ENCODE measurements at regions not wholly inside any gene's neighbourhood (a gene's known extent, or its start where the extent isn't known, plus 50 kb on each side); places are given as distances from the start of the nearest gene placed in this dataset.

DNA sequence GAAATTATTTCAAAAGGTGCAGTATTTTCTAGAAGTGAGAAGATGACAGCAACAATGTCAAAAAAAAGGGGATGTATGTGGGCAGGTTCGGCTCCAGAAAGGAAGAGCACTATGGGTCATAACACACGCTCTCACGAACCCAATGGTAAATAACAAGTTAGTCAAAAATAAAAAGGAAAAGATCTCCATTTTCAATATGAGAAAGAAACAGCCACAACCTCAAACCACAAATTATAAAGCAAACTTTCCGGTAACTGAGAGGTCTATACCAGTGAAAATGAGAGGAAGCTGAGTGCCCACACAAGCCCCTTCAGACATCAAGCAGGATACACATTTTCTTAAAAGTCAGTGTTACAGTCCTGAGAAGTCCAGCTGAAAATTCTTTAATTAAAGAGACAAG, 398.5 kb upstream of the RPS23 start:
- Histone ChIP-seq H3K27ac (no peak overlapping the region), H3K4me2 (ENCODE audit: low read length) (no peak overlapping the region), H3K4me1 (no peaks in the 10 kb centered on the region), H3K27me3 (ENCODE audit: control insufficient read depth, insufficient read depth, low read length) (no peaks in the 10 kb centered on the region), H3K9ac (no peak overlapping the region), H3K4me3 (ENCODE audit: low read depth, low read length) (no peak overlapping the region), H3K9me3 (ENCODE audit: control insufficient read depth, low read length) (no peaks in the 10 kb centered on the region), H2AFZ (no peak overlapping the region), H3K36me3 (ENCODE audit: control insufficient read depth, insufficient read depth, low read length) (no peaks in the 10 kb centered on the region), H3K79me2 (no peaks in the 10 kb centered on the region)
- TF ChIP-seq, protein P1, sequence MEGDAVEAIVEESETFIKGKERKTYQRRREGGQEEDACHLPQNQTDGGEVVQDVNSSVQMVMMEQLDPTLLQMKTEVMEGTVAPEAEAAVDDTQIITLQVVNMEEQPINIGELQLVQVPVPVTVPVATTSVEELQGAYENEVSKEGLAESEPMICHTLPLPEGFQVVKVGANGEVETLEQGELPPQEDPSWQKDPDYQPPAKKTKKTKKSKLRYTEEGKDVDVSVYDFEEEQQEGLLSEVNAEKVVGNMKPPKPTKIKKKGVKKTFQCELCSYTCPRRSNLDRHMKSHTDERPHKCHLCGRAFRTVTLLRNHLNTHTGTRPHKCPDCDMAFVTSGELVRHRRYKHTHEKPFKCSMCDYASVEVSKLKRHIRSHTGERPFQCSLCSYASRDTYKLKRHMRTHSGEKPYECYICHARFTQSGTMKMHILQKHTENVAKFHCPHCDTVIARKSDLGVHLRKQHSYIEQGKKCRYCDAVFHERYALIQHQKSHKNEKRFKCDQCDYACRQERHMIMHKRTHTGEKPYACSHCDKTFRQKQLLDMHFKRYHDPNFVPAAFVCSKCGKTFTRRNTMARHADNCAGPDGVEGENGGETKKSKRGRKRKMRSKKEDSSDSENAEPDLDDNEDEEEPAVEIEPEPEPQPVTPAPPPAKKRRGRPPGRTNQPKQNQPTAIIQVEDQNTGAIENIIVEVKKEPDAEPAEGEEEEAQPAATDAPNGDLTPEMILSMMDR (IDR thresholded peaks at IDR 0.05) = no peak

DNA sequence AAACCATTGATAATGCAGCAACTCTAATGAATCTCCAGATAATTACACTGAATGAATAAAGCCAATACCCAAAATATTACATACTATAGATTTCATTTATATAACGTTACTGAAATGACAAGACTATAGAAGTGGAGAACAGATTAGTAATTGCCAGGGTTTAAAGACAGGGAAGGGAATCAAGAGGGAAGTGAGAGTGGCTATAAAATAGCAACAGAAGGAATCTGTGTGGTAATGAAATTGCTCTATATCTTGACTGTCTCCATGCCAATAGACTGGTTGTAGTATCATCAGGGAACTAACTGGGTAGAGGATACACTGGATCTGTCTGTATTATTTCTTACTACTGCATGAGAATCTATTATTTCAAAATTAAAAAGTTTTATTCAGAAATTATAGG, 396.5 kb upstream of the RPS23 start:
- Histone ChIP-seq H3K36me3 (ENCODE audit: control insufficient read depth, insufficient read depth, low read length) (no peaks in the 10 kb centered on the region), H3K27me3 (ENCODE audit: control insufficient read depth, insufficient read depth, low read length) (no peaks in the 10 kb centered on the region), H3K79me2 (no peaks in the 10 kb centered on the region), H2AFZ (no peak overlapping the region), H3K4me3 (ENCODE audit: low read depth, low read length) (no peak overlapping the region), H3K9me3 (ENCODE audit: control insufficient read depth, low read length) (no peaks in the 10 kb centered on the region), H3K9ac (no peak overlapping the region), H3K27ac (no peak overlapping the region), H3K4me2 (ENCODE audit: low read length) (no peak overlapping the region), H3K4me1 (no peaks in the 10 kb centered on the region)
- TF ChIP-seq, protein P1 (IDR thresholded peaks at IDR 0.05) = no peak

DNA sequence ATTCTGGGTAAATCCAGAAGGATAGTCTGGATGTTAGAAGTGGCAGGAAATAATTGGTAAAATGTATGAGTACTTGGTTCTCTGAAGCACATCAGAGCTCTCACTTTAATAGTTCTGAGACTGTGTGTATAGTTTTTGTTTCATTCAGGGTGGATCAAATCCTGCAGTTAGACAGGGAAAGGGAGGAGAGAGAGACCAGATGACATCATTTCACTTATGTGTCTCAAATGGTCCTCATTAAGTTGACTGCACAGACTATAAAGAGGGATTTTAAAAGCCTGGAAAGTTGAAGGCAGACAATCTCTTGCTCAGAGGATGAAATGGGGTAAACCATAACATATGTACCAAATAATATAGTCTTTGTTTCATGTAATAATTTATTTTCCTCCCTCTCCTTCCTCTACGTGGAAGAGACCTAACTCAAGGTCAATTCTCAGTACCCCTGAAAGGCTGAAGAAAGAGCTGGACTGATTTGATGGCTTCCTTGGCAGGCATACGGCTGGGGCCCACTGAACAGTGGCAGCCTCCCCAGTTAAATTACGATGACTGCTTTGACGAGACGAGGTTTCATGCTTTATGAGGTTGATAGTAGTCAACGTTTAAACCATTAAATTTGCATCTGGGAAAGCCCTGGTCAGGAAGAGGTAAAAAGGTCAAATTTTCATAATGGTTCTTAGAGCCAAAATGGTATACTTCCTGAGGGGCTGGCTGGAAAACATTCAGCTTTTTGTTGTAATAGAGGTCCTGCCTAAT, 395.1 kb upstream of the RPS23 start:
- H3K9me3 ChIP-seq (ENCODE audit: control insufficient read depth, low read length) = no peaks in the 10 kb centered on the region
- H3K36me3 ChIP-seq (ENCODE audit: control insufficient read depth, insufficient read depth, low read length) = no peaks in the 10 kb centered on the region
- H3K27ac ChIP-seq = no peak overlapping the region
- no peaks in the 10 kb centered on the region for H3K4me1 ChIP-seq
- H2AFZ ChIP-seq = no peak overlapping the region
- no peak overlapping the region for H3K9ac ChIP-seq
- TF ChIP-seq, protein P1 (IDR thresholded peaks at IDR 0.05) = no peak
- H3K79me2 ChIP-seq = no peaks in the 10 kb centered on the region
- no peak overlapping the region for H3K4me3 ChIP-seq (ENCODE audit: low read depth, low read length)
- H3K27me3 ChIP-seq (ENCODE audit: control insufficient read depth, insufficient read depth, low read length) = no peaks in the 10 kb centered on the region
- no peak overlapping the region for H3K4me2 ChIP-seq (ENCODE audit: low read length)

DNA sequence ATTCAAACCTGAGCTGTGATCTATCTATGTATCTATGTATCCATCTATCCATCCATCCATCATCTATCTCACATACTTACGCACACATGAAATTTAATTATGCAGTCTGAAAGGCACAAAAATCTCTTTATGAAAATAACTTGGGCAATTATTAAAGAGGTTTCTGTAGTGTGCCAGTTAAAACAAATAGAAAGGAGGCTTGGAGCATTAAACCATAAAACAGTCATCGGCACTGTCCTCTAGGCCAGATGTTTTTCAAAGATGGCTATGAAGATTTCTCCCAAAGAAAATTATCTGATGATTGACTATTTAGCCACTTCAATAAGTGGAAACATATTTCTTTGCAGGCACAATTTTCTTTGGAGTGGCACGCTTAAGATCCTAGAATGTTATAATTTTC, 392.5 kb upstream of the RPS23 start:
- Histone ChIP-seq H3K4me2 (ENCODE audit: low read length) (no peak overlapping the region), H3K36me3 (ENCODE audit: control insufficient read depth, insufficient read depth, low read length) (no peaks in the 10 kb centered on the region), H2AFZ (no peak overlapping the region), H3K27me3 (ENCODE audit: control insufficient read depth, insufficient read depth, low read length) (no peaks in the 10 kb centered on the region), H3K9me3 (ENCODE audit: control insufficient read depth, low read length) (no peaks in the 10 kb centered on the region), H3K4me1 (no peaks in the 10 kb centered on the region), H3K79me2 (no peaks in the 10 kb centered on the region), H3K27ac (no peak overlapping the region), H3K9ac (no peak overlapping the region), H3K4me3 (ENCODE audit: low read depth, low read length) (no peak overlapping the region)
- TF ChIP-seq, protein P1 (IDR thresholded peaks at IDR 0.05) = no peak

DNA sequence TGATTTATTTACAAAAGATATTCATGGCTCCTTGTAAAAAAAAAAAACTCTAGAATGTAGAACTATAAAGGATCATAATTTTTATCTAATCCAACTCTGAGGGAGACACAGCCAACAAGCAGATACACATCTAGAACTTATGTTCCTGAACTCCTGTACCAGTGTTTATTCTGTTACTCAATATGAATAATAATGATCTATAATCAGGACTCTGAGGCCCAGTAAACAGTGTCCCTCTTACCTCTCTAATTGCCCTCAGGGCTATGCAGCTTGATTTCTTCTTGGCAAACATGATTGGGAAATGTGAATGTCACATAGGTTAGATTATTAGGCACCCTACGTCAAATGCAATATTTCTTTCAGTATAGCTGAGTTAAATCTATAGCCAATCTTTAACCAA, 391.6 kb upstream of the RPS23 start:
- Histone ChIP-seq H3K9ac (no peak overlapping the region), H3K27me3 (ENCODE audit: control insufficient read depth, insufficient read depth, low read length) (no peaks in the 10 kb centered on the region), H3K27ac (no peak overlapping the region), H3K4me2 (ENCODE audit: low read length) (no peak overlapping the region), H3K4me3 (ENCODE audit: low read depth, low read length) (no peak overlapping the region), H3K4me1 (no peaks in the 10 kb centered on the region), H2AFZ (no peak overlapping the region), H3K79me2 (no peaks in the 10 kb centered on the region), H3K36me3 (ENCODE audit: control insufficient read depth, insufficient read depth, low read length) (no peaks in the 10 kb centered on the region), H3K9me3 (ENCODE audit: control insufficient read depth, low read length) (no peaks in the 10 kb centered on the region)
- TF ChIP-seq, protein P1 (IDR thresholded peaks at IDR 0.05) = no peak

Data from parathyroid adenoma (tissue), 2 donors.